GM12878 (cell line): ENCODE measurements at regions not wholly inside any gene's neighbourhood (a gene's known extent, or its start where the extent isn't known, plus 50 kb on each side); places are given as distances from the start of the nearest gene placed in this dataset.

ENCODE experiments used
- ATAC-seq: fragments of 200-7000 bp; cut with Tn5 transposase; 3 replicates; pipeline ENCODE4 v1.9.1; 2020; ENCODE audit warnings: mild to moderate bottlenecking, moderate library complexity
- BruUV-seq: library from RNA; stranded (reverse); fragments of 400-500 nt; replicated peaks from 2 replicates; lab custom pipeline; 2021; lab: Mats Ljungman, UMichigan
- CTCF ChIA-PET: fragments of 300-600 bp; sonication (Branson Sonifier 250); formaldehyde crosslinking; extraction: SDS; loops from one replicate; lab custom pipeline; 2021; ENCODE audit warnings: inconsistent platforms; lab: Yijun Ruan, JAX
- POLR2A ChIA-PET: fragments of 350-600 bp; formaldehyde crosslinking; extraction: SDS; loops from one replicate; lab custom pipeline; 2021; ENCODE audit warnings: inconsistent platforms; lab: Charles Lee
- RAD21 ChIA-PET: fragments of 300-600 bp; sonication (Branson Sonifier 250); formaldehyde crosslinking; loops from one replicate; lab custom pipeline; 2023; ENCODE audit warnings: antibody characterized with exemption; ENCODE audit not compliant: unreplicated experiment; lab: Charles Lee
- SMC1A ChIA-PET: fragments of 300-600 bp; sonication (Branson Sonifier 250); formaldehyde crosslinking; loops from one replicate; lab custom pipeline; 2023; ENCODE audit not compliant: unreplicated experiment, uncharacterized antibody; lab: Charles Lee
- DNase-seq: peaks from one replicate; pipeline ENCODE4 v3.0.0-alpha.2; 2011; ENCODE audit warnings: low read depth, low spot score
- FAIRE-seq: peaks from 3 replicates; lab custom pipeline; 2011; peaks lifted over from hg19 to GRCh38; lab: Jason Lieb, UNC
- H2AFZ ChIP-seq: 2 replicates; pipeline ENCODE4 v1.6.0; 2011; ENCODE audit warnings: low read depth, low read length, control low read depth; ENCODE audit not compliant: control insufficient read depth
- H3K27ac ChIP-seq: 2 replicates; pipeline ENCODE4 v1.5.1; 2011; ENCODE audit warnings: control low read depth; ENCODE audit not compliant: control insufficient read depth, insufficient read depth
- H3K27me3 ChIP-seq, 2 experiments: replicated peaks in 1 of 2; 2 replicates each; pipeline versions ENCODE4 v1.6.0 to v1.6.1; 2011; ENCODE audit warnings: low read length in 1 of 2; ENCODE audit not compliant: control insufficient read depth in 2 of 2, insufficient read depth in 2 of 2
- H3K36me3 ChIP-seq, 2 experiments: 2 replicates each; pipeline ENCODE4 v1.5.1; 2011; ENCODE audit warnings: low read length in 1 of 2; ENCODE audit not compliant: control insufficient read depth in 2 of 2, insufficient read depth in 2 of 2
- H3K4me1 ChIP-seq: 2 replicates; pipeline ENCODE4 v1.6.1; 2011; ENCODE audit warnings: mild to moderate bottlenecking, low read length, moderate library complexity, mixed read lengths; ENCODE audit not compliant: control insufficient read depth, insufficient read depth
- H3K4me2 ChIP-seq: 2 replicates; pipeline ENCODE4 v1.6.0; 2011; ENCODE audit warnings: control low read depth; ENCODE audit not compliant: control insufficient read depth, insufficient read depth
- H3K4me3 ChIP-seq: fragments of 200-600 bp; sonication (generic); 2 replicates; pipeline ENCODE4 v1.5.1; 2016
- H3K79me2 ChIP-seq: 2 replicates; pipeline ENCODE4 v1.6.0; 2011; ENCODE audit warnings: low read length; ENCODE audit not compliant: control insufficient read depth, insufficient read depth
- H3K9ac ChIP-seq: 2 replicates; pipeline ENCODE4 v1.8.0; 2011; ENCODE audit warnings: low read length, control low read depth, mixed read lengths; ENCODE audit not compliant: control insufficient read depth, insufficient read depth
- H3K9me3 ChIP-seq: replicated peaks from 3 replicates; pipeline ENCODE4 v1.5.1; 2011; ENCODE audit warnings: mild to moderate bottlenecking, low read length; ENCODE audit not compliant: control insufficient read depth, insufficient read depth
- H4K20me1 ChIP-seq: 2 replicates; pipeline ENCODE4 v1.6.0; 2011; ENCODE audit not compliant: control insufficient read depth, insufficient read depth
- KDM1A ChIP-seq: fragments of 200-600 bp; sonication (generic); IDR thresholded peaks from 2 replicates; pipeline ENCODE4 v1.6.1; 2016; ENCODE audit warnings: borderline replicate concordance
- MEF2A ChIP-seq: IDR thresholded peaks from 2 replicates; pipeline ENCODE4 v1.6.1; 2011; ENCODE audit warnings: low read depth, mild to moderate bottlenecking, low read length, moderate library complexity; ENCODE audit not compliant: insufficient read depth
- MTA2 ChIP-seq: fragments of 450-650 bp; IDR thresholded peaks from 2 replicates; pipeline ENCODE4 v1.6.1; 2016; ENCODE audit warnings: low read depth, mild to moderate bottlenecking, moderate library complexity
- NFIC ChIP-seq: IDR thresholded peaks from 2 replicates; pipeline ENCODE4 v1.6.1; 2012; ENCODE audit warnings: low read depth, mild to moderate bottlenecking, inconsistent platforms, low read length, moderate library complexity
- POLR2AphosphoS2 ChIP-seq: IDR thresholded peaks from 2 replicates; pipeline ENCODE4 v1.6.1; 2011; ENCODE audit warnings: low read depth, mild to moderate bottlenecking, low read length, improper control_type of control experiment, moderate library complexity
- ZNF622 ChIP-seq: fragments of 450-650 bp; IDR thresholded peaks from 2 replicates; pipeline ENCODE4 v1.6.1; 2017; ENCODE audit warnings: mild to moderate bottlenecking, inconsistent platforms
- in situ Hi-C: fragments of 300-500 bp; cut with MboI; formaldehyde crosslinking; loops from 9 replicates; pipeline ENCODE4 v1.14.3; 2018; ENCODE audit warnings: mixed read lengths
- intact Hi-C: fragments of 100-400 bp; cut with micrococcal nuclease; formaldehyde crosslinking; loops from one replicate; pipeline ENCODE4 v1.14.2; 2022; ENCODE audit not compliant: unreplicated experiment
- TF ChIP-seq, protein P1 (sequence below): fragments of 450-650 bp; IDR thresholded peaks from 2 replicates; pipeline ENCODE4 v1.6.1; 2016; ENCODE audit warnings: mild to moderate bottlenecking
- TF ChIP-seq, protein P2 (sequence below): fragments of 450-650 bp; formaldehyde crosslinking; IDR thresholded peaks from 2 replicates; pipeline ENCODE4 v1.5.0; 2022; ENCODE audit warnings: mild to moderate bottlenecking, missing genetic modification characterization
- TF ChIP-seq, protein P3 (sequence below): IDR thresholded peaks from 2 replicates; pipeline ENCODE4 v1.6.1; 2012; ENCODE audit warnings: low read depth, low read length, improper control_type of control experiment
- TF ChIP-seq, protein P4 (sequence below): fragments of 450-650 bp; IDR thresholded peaks from 2 replicates; pipeline ENCODE4 v1.6.1; 2018; ENCODE audit warnings: mild to moderate bottlenecking, low read depth, moderate library complexity; ENCODE audit not compliant: partially characterized antibody
- TF ChIP-seq, protein P5 (sequence below): fragments of 450-650 bp; IDR thresholded peaks from 2 replicates; pipeline ENCODE4 v1.6.1; 2017; ENCODE audit warnings: low read depth, mild to moderate bottlenecking, moderate library complexity

DNA sequence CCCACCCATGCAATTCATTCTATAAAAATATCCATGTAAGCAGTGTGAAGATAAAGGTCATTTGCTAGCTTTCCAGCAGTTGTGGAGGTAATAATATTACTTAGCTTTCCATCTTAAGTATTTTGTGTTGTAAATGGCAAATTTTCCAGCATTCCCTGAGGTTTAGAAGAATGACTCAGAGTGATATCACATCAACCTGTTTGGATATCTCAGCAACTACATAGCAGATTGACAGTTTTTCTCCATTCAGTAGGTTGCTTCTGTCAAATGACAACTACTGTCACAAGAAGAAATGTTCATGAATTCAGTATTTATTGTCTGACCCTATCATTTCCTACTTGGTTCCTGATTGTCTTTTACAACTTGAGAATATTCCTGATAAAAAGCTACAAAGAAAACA lies 434.9 kb upstream of the GALNTL6 start:
- H3K9me3 ChIP-seq: no peaks in the 10 kb centered on the region
- no peaks in the 10 kb centered on the region for H3K4me1 ChIP-seq
- ChIA-PET RAD21 (no interaction called here), POLR2A (no interaction called here), SMC1A (interaction anchor here (0.9 kb wide), 1 partner anchor 11 kb away, joined by 3 read pairs; no protein-coding TSS in a partner anchor), CTCF (interaction anchor here (0.8 kb wide), 1 partner anchor 36 kb away, joined by 3 read pairs; no protein-coding TSS in a partner anchor)
- FAIRE-seq: no peak
- H3K4me2 ChIP-seq: no peak overlapping the region
- no peaks in the 10 kb centered on the region for H3K27me3 ChIP-seq
- intact Hi-C loops (no loop called here), in situ Hi-C loops (no loop called here)
- BruUV-seq: no TSS peak
- TF ChIP-seq MTA2 (no peak), KDM1A (no peak), POLR2AphosphoS2 (no peak), NFIC (no peak), MEF2A (no peak), ZNF622 (no peak)
- TF ChIP-seq, protein P1, sequence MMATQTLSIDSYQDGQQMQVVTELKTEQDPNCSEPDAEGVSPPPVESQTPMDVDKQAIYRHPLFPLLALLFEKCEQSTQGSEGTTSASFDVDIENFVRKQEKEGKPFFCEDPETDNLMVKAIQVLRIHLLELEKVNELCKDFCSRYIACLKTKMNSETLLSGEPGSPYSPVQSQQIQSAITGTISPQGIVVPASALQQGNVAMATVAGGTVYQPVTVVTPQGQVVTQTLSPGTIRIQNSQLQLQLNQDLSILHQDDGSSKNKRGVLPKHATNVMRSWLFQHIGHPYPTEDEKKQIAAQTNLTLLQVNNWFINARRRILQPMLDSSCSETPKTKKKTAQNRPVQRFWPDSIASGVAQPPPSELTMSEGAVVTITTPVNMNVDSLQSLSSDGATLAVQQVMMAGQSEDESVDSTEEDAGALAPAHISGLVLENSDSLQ: no peak
- TF ChIP-seq, protein P2, sequence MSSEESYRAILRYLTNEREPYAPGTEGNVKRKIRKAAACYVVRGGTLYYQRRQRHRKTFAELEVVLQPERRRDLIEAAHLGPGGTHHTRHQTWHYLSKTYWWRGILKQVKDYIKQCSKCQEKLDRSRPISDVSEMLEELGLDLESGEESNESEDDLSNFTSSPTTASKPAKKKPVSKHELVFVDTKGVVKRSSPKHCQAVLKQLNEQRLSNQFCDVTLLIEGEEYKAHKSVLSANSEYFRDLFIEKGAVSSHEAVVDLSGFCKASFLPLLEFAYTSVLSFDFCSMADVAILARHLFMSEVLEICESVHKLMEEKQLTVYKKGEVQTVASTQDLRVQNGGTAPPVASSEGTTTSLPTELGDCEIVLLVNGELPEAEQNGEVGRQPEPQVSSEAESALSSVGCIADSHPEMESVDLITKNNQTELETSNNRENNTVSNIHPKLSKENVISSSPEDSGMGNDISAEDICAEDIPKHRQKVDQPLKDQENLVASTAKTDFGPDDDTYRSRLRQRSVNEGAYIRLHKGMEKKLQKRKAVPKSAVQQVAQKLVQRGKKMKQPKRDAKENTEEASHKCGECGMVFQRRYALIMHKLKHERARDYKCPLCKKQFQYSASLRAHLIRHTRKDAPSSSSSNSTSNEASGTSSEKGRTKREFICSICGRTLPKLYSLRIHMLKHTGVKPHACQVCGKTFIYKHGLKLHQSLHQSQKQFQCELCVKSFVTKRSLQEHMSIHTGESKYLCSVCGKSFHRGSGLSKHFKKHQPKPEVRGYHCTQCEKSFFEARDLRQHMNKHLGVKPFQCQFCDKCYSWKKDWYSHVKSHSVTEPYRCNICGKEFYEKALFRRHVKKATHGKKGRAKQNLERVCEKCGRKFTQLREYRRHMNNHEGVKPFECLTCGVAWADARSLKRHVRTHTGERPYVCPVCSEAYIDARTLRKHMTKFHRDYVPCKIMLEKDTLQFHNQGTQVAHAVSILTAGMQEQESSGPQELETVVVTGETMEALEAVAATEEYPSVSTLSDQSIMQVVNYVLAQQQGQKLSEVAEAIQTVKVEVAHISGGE (CRISPR knock-in tag): no peak
- TF ChIP-seq, protein P3, sequence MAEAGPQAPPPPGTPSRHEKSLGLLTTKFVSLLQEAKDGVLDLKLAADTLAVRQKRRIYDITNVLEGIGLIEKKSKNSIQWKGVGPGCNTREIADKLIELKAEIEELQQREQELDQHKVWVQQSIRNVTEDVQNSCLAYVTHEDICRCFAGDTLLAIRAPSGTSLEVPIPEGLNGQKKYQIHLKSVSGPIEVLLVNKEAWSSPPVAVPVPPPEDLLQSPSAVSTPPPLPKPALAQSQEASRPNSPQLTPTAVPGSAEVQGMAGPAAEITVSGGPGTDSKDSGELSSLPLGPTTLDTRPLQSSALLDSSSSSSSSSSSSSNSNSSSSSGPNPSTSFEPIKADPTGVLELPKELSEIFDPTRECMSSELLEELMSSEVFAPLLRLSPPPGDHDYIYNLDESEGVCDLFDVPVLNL: no peak
- TF ChIP-seq, protein P4, sequence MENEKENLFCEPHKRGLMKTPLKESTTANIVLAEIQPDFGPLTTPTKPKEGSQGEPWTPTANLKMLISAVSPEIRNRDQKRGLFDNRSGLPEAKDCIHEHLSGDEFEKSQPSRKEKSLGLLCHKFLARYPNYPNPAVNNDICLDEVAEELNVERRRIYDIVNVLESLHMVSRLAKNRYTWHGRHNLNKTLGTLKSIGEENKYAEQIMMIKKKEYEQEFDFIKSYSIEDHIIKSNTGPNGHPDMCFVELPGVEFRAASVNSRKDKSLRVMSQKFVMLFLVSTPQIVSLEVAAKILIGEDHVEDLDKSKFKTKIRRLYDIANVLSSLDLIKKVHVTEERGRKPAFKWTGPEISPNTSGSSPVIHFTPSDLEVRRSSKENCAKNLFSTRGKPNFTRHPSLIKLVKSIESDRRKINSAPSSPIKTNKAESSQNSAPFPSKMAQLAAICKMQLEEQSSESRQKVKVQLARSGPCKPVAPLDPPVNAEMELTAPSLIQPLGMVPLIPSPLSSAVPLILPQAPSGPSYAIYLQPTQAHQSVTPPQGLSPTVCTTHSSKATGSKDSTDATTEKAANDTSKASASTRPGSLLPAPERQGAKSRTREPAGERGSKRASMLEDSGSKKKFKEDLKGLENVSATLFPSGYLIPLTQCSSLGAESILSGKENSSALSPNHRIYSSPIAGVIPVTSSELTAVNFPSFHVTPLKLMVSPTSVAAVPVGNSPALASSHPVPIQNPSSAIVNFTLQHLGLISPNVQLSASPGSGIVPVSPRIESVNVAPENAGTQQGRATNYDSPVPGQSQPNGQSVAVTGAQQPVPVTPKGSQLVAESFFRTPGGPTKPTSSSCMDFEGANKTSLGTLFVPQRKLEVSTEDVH: no peak
- TF ChIP-seq, protein P5, sequence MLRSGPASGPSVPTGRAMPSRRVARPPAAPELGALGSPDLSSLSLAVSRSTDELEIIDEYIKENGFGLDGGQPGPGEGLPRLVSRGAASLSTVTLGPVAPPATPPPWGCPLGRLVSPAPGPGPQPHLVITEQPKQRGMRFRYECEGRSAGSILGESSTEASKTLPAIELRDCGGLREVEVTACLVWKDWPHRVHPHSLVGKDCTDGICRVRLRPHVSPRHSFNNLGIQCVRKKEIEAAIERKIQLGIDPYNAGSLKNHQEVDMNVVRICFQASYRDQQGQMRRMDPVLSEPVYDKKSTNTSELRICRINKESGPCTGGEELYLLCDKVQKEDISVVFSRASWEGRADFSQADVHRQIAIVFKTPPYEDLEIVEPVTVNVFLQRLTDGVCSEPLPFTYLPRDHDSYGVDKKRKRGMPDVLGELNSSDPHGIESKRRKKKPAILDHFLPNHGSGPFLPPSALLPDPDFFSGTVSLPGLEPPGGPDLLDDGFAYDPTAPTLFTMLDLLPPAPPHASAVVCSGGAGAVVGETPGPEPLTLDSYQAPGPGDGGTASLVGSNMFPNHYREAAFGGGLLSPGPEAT: no peak
- H3K9ac ChIP-seq: no peak overlapping the region
- no peak for ATAC-seq
- no peak for DNase-seq
- H4K20me1 ChIP-seq: no peaks in the 10 kb centered on the region
- H3K4me3 ChIP-seq: no peak overlapping the region
- H2AFZ ChIP-seq: no peak overlapping the region
- H3K27ac ChIP-seq: no peak overlapping the region
- no peaks in the 10 kb centered on the region for H3K36me3 ChIP-seq
- no peaks in the 10 kb centered on the region for H3K79me2 ChIP-seq
